Keratinocyte (primary cell): ENCODE measurements at regions not wholly inside any gene's neighbourhood (a gene's known extent, or its start where the extent isn't known, plus 50 kb on each side); places are given as distances from the start of the nearest gene placed in this dataset.

ENCODE experiments used
- DNase-seq: peaks from one replicate; pipeline ENCODE4 v3.0.0-alpha.2; 2011; ENCODE audit warnings: low read depth, missing footprints, low spot score
- FAIRE-seq: peaks from 2 replicates; lab custom pipeline; 2011; peaks lifted over from hg19 to GRCh38; lab: Jason Lieb, UNC
- H2AFZ ChIP-seq: 2 replicates; pipeline ENCODE4 v1.6.0; 2012; ENCODE audit warnings: low read length, control low read depth, inconsistent platforms; ENCODE audit not compliant: control insufficient read depth
- H3K27ac ChIP-seq: 2 replicates; pipeline ENCODE4 v1.5.1; 2011; ENCODE audit warnings: low read length; ENCODE audit not compliant: control insufficient read depth, insufficient read depth
- H3K27me3 ChIP-seq: 3 replicates; pipeline ENCODE4 v1.6.0; 2011; ENCODE audit warnings: low read length; ENCODE audit not compliant: control insufficient read depth, insufficient read depth; ENCODE audit errors: extremely low read depth
- H3K36me3 ChIP-seq, 2 experiments: 2 replicates in 1 of 2; 3 replicates in 1 of 2; pipeline ENCODE4 v1.5.1; 2011; ENCODE audit warnings: low read length in 2 of 2, mild to moderate bottlenecking in 1 of 2; ENCODE audit not compliant: control insufficient read depth in 2 of 2, insufficient read depth in 2 of 2; ENCODE audit errors: extremely low read depth in 1 of 2
- H3K4me1 ChIP-seq: 3 replicates; pipeline ENCODE4 v1.5.1; 2011; ENCODE audit warnings: low read length; ENCODE audit not compliant: control insufficient read depth, insufficient read depth; ENCODE audit errors: extremely low read depth
- H3K4me2 ChIP-seq: 3 replicates; pipeline ENCODE4 v1.6.0; 2011; ENCODE audit warnings: low read depth, low read length; ENCODE audit not compliant: control insufficient read depth, insufficient read depth; ENCODE audit errors: extremely low read depth
- H3K4me3 ChIP-seq, 3 experiments: fragments of 200-600 bp in 1 of 3; sonication (generic) in 1 of 3; 2 replicates in 2 of 3; 3 replicates in 1 of 3; pipeline ENCODE4 v1.5.1; 2011 to 2016; ENCODE audit warnings: low read length in 3 of 3, mild to moderate bottlenecking in 3 of 3, control low read depth in 2 of 3, inconsistent platforms in 1 of 3, low read depth in 1 of 3, mixed read lengths in 1 of 3, mixed run types in 1 of 3, moderate library complexity in 1 of 3; ENCODE audit not compliant: control insufficient read depth in 2 of 3, insufficient read depth in 2 of 3; ENCODE audit errors: extremely low read depth in 1 of 3
- H3K79me2 ChIP-seq: 2 replicates; pipeline ENCODE4 v1.6.0; 2012; ENCODE audit warnings: low read length; ENCODE audit not compliant: control insufficient read depth, insufficient read depth
- H3K9ac ChIP-seq: 3 replicates; pipeline ENCODE4 v1.6.0; 2011; ENCODE audit warnings: low read length; ENCODE audit not compliant: control insufficient read depth, insufficient read depth; ENCODE audit errors: extremely low read depth
- H3K9me1 ChIP-seq: 3 replicates; pipeline ENCODE4 v1.6.0; 2011; ENCODE audit warnings: low read length; ENCODE audit not compliant: control insufficient read depth, insufficient read depth; ENCODE audit errors: extremely low read depth
- H3K9me3 ChIP-seq: 2 replicates; pipeline ENCODE4 v1.5.1; 2012; ENCODE audit warnings: low read depth, low read length; ENCODE audit not compliant: control insufficient read depth
- H4K20me1 ChIP-seq: 3 replicates; pipeline ENCODE4 v1.6.0; 2011; ENCODE audit warnings: low read length; ENCODE audit not compliant: control insufficient read depth, insufficient read depth; ENCODE audit errors: extremely low read depth
- EZH2 ChIP-seq: IDR thresholded peaks from one replicate; pipeline ENCODE4 v1.6.1; 2012; ENCODE audit warnings: inconsistent platforms, mild to moderate bottlenecking, low read length, moderate library complexity
- dilution Hi-C: fragments of 300-500 bp; cut with MboI; formaldehyde crosslinking; loops from one replicate; pipeline ENCODE4 v1.7.0; 2020; ENCODE audit warnings: low sequenced_read_pairs; ENCODE audit not compliant: extremely low pct_ligation_motif_present
- TF ChIP-seq, protein P1 (sequence below), 3 experiments: IDR thresholded peaks in 1 of 3; conservative IDR thresholded peaks in 1 of 3; optimal IDR thresholded peaks in 1 of 3; 2 replicates in 2 of 3; 3 replicates in 1 of 3; pipeline versions ENCODE3 to v1.5.1; 2011; ENCODE audit warnings: low read length in 3 of 3, mild to moderate bottlenecking in 3 of 3, moderate library complexity in 2 of 3, control low read depth in 1 of 3, inconsistent platforms in 1 of 3; ENCODE audit not compliant: insufficient read depth in 2 of 3; ENCODE audit errors: extremely low read depth in 1 of 3

DNA sequence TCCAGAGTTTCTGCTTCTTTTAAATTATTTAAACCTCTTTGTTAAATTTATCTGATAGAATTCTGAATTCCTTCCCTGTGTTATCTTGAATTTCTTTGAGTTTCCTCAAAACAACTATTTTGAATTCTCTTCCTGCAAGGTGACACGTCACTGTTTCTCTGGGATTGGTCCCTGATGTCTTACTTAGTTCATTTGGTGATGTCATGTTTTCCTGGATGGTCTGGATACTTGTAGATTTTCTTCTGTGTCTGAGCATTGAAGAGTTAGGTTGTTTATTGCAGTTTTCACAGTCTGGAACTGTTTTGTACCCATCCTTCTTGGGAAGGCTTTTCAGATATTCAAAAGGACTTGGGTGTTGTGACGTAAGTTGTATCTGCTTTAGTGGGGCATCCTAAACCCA, 172.3 kb upstream of the KCNJ3 start:
- H4K20me1 ChIP-seq = no peaks in the 10 kb centered on the region
- TF ChIP-seq, protein P1, sequence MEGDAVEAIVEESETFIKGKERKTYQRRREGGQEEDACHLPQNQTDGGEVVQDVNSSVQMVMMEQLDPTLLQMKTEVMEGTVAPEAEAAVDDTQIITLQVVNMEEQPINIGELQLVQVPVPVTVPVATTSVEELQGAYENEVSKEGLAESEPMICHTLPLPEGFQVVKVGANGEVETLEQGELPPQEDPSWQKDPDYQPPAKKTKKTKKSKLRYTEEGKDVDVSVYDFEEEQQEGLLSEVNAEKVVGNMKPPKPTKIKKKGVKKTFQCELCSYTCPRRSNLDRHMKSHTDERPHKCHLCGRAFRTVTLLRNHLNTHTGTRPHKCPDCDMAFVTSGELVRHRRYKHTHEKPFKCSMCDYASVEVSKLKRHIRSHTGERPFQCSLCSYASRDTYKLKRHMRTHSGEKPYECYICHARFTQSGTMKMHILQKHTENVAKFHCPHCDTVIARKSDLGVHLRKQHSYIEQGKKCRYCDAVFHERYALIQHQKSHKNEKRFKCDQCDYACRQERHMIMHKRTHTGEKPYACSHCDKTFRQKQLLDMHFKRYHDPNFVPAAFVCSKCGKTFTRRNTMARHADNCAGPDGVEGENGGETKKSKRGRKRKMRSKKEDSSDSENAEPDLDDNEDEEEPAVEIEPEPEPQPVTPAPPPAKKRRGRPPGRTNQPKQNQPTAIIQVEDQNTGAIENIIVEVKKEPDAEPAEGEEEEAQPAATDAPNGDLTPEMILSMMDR (optimal IDR thresholded peaks at IDR 0.05 in 1 of 3, IDR thresholded peaks at IDR 0.05 in 1 of 3, conservative IDR thresholded peaks at IDR 0.05 in 1 of 3; ENCODE audit: extremely low read depth in 1 of 3, insufficient read depth in 2 of 3, low read length in 3 of 3) = no peak
- no peak for TF ChIP-seq EZH2
- dilution Hi-C loops = no loop called here
- no peaks in the 10 kb centered on the region for H3K79me2 ChIP-seq
- H3K36me3 ChIP-seq = no peaks in the 10 kb centered on the region
- no peak overlapping the region for H3K4me2 ChIP-seq
- H3K4me3 ChIP-seq = no peak overlapping the region
- H3K27ac ChIP-seq = no peak overlapping the region
- DNase-seq (no peak), FAIRE-seq (no peak)
- H3K27me3 ChIP-seq = no peaks in the 10 kb centered on the region
- no peaks in the 10 kb centered on the region for H3K9me3 ChIP-seq
- H3K4me1 ChIP-seq = no peaks in the 10 kb centered on the region
- H3K9ac ChIP-seq = no peak overlapping the region
- H3K9me1 ChIP-seq = no peaks in the 10 kb centered on the region
- H2AFZ ChIP-seq = no peak overlapping the region

DNA sequence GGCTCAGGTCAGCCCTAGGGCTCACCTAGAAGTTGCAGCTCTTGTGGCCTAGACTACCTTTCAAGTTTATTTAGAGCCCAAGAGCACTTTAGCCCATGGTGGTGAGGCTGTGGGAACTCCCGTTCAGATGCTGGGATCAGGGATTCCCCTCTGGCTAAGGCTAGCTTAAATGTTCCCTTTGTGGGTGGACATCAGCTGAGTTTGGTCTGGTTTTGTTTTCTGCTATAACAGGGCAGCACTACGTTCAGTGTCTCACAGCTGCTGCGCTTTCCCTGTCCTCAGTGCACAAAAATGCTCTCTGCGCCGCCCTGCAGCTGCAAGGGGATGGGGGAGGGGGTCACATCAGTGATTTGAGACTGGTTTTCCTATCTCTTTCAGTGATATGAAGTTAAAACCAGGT, 170.5 kb upstream of the KCNJ3 start:
- H3K27me3 ChIP-seq = no peaks in the 10 kb centered on the region
- TF ChIP-seq EZH2 = no peak
- TF ChIP-seq, protein P1 (optimal IDR thresholded peaks at IDR 0.05 in 1 of 3, IDR thresholded peaks at IDR 0.05 in 1 of 3, conservative IDR thresholded peaks at IDR 0.05 in 1 of 3; ENCODE audit: extremely low read depth in 1 of 3, insufficient read depth in 2 of 3, low read length in 3 of 3) = no peak
- H3K9me1 ChIP-seq = no peaks in the 10 kb centered on the region
- H4K20me1 ChIP-seq = no peaks in the 10 kb centered on the region
- dilution Hi-C loops = no loop called here
- FAIRE-seq (no peak), DNase-seq (no peak)
- H3K79me2 ChIP-seq = no peaks in the 10 kb centered on the region
- H3K36me3 ChIP-seq = no peaks in the 10 kb centered on the region
- no peaks in the 10 kb centered on the region for H3K9me3 ChIP-seq
- no peak overlapping the region for H2AFZ ChIP-seq
- H3K4me3 ChIP-seq = no peak overlapping the region
- no peaks in the 10 kb centered on the region for H3K4me1 ChIP-seq
- no peak overlapping the region for H3K4me2 ChIP-seq
- H3K9ac ChIP-seq = no peak overlapping the region
- H3K27ac ChIP-seq = no peak overlapping the region
